SK-N-SH treated with all-trans-retinoic acid at 6 μM for 48 hours (cell line): ENCODE measurements at regions not wholly inside any gene's neighbourhood (a gene's known extent, or its start where the extent isn't known, plus 50 kb on each side); places are given as distances from the start of the nearest gene placed in this dataset.
A peak's percentile ranks its signal among the peaks of the same experiment; 100 is the strongest.

Experiments used
- ATAC-seq: fragments of 200-7000 bp; cut with Tn5 transposase; 3 replicates; pipeline ENCODE4 v1.9.1; 2020; ENCODE audit warnings: mild to moderate bottlenecking, moderate library complexity
- ARNTL ChIP-seq: fragments of 450-650 bp; formaldehyde crosslinking; IDR thresholded peaks from 2 replicates; pipeline ENCODE4 v1.5.0; 2020; ENCODE audit warnings: low read depth, mild to moderate bottlenecking, moderate library complexity, borderline replicate concordance
- CSDC2 ChIP-seq: fragments of 250-450 bp; sonication (Bioruptor Pico); IDR thresholded peaks from 2 replicates; pipeline ENCODE4 v1.5.0; 2020; ENCODE audit warnings: mild to moderate bottlenecking, moderate library complexity
- ISL1 ChIP-seq: fragments of 250-450 bp; sonication (Bioruptor Pico); IDR thresholded peaks from 2 replicates; pipeline ENCODE4 v2.1.2; 2022; ENCODE audit warnings: mild to moderate bottlenecking, moderate library complexity
- OSR1 ChIP-seq: fragments of 250-450 bp; sonication (Bioruptor Pico); IDR thresholded peaks from 2 replicates; pipeline ENCODE4 v1.8.0; 2022; ENCODE audit warnings: moderate library complexity, mild to moderate bottlenecking, inconsistent platforms
- PPARA ChIP-seq: fragments of 250-450 bp; sonication (Bioruptor Pico); IDR thresholded peaks from 2 replicates; pipeline ENCODE4 v1.5.0; 2020; ENCODE audit warnings: mild to moderate bottlenecking, borderline replicate concordance
- SNAI2 ChIP-seq: fragments of 250-450 bp; sonication (Bioruptor Pico); IDR thresholded peaks from 2 replicates; pipeline ENCODE4 v1.5.0; 2020; ENCODE audit warnings: mild to moderate bottlenecking, moderate library complexity
- TCF4 ChIP-seq: fragments of 250-450 bp; sonication (Bioruptor Pico); IDR thresholded peaks from 2 replicates; pipeline ENCODE4 v1.8.0; 2021; ENCODE audit warnings: mild to moderate bottlenecking, moderate library complexity, borderline replicate concordance
- TOX ChIP-seq: fragments of 250-450 bp; sonication (Bioruptor Pico); IDR thresholded peaks from 2 replicates; pipeline ENCODE4 v1.8.0; 2021; ENCODE audit warnings: mild to moderate bottlenecking, moderate library complexity, borderline replicate concordance
- ZC3H10 ChIP-seq: fragments of 250-450 bp; sonication (Bioruptor Pico); IDR thresholded peaks from 2 replicates; pipeline ENCODE4 v1.5.1; 2021; ENCODE audit warnings: mild to moderate bottlenecking, moderate library complexity
- ZFP3 ChIP-seq: fragments of 250-450 bp; sonication (Bioruptor Pico); IDR thresholded peaks from 2 replicates; pipeline ENCODE4 v1.5.0; 2020; ENCODE audit warnings: mild to moderate bottlenecking, moderate library complexity
- ZFP30 ChIP-seq: fragments of 450-650 bp; formaldehyde crosslinking; IDR thresholded peaks from 2 replicates; pipeline ENCODE4 v1.5.0; 2022; ENCODE audit warnings: mild to moderate bottlenecking, moderate library complexity
- ZNF565 ChIP-seq: fragments of 450-650 bp; formaldehyde crosslinking; conservative IDR thresholded peaks from 2 replicates; pipeline ENCODE4 v1.5.0; 2020; ENCODE audit warnings: low read depth, mild to moderate bottlenecking, moderate library complexity
- ZNF70 ChIP-seq: fragments of 450-650 bp; formaldehyde crosslinking; IDR thresholded peaks from 2 replicates; pipeline ENCODE4 v1.5.0; 2020; ENCODE audit warnings: mild to moderate bottlenecking, moderate library complexity
- ZNF8 ChIP-seq: fragments of 450-650 bp; formaldehyde crosslinking; IDR thresholded peaks from 2 replicates; pipeline ENCODE4 v1.5.0; 2020; ENCODE audit warnings: mild to moderate bottlenecking, moderate library complexity
- TF ChIP-seq, protein P1 (sequence below): fragments of 250-450 bp; sonication (Bioruptor Pico); IDR thresholded peaks from 2 replicates; pipeline ENCODE4 v1.5.0; 2020; ENCODE audit warnings: mild to moderate bottlenecking, moderate library complexity
- TF ChIP-seq, protein P2 (sequence below): fragments of 250-450 bp; sonication (Bioruptor Pico); IDR thresholded peaks from 2 replicates; pipeline ENCODE4 v1.5.1; 2021; ENCODE audit warnings: mild to moderate bottlenecking, moderate library complexity
- TF ChIP-seq, protein P3 (sequence below): fragments of 250-450 bp; sonication (Bioruptor Pico); IDR thresholded peaks from 2 replicates; pipeline ENCODE4 v1.5.1; 2020; ENCODE audit warnings: low read depth, mild to moderate bottlenecking, moderate library complexity
- TF ChIP-seq, protein P4 (sequence below): fragments of 250-450 bp; sonication (Bioruptor Pico); IDR thresholded peaks from 2 replicates; pipeline ENCODE4 v1.8.0; 2020; ENCODE audit warnings: mild to moderate bottlenecking, moderate library complexity, borderline replicate concordance
- TF ChIP-seq, protein P5 (sequence below): fragments of 250-450 bp; sonication (Bioruptor Pico); IDR thresholded peaks from 2 replicates; pipeline ENCODE4 v1.8.0; 2021; ENCODE audit warnings: low read depth, mild to moderate bottlenecking, moderate library complexity, borderline replicate concordance

DNA sequence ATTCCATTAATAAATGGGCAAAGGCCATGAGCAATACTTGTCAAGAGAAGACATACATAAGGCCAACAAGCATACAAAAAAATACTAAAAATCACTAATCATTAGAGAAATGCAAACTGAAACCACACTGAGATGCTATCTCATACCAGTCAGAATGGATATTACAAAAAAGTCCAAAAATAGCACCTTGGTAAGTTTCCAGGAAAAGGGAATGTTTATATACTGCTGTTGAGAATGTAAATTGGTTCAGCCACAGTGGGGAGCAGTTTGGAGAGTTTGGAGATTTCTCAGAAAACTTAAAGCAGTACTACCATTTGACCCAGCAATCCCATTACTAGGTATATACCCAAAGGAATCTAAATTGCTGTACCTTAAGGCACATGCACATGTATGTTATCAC lies 467.7 kb downstream of the CDH11 start:
- ATAC-seq = peak; percentile 82
- no peak for TF ChIP-seq TCF4 (CRISPR knock-in tag)
- TF ChIP-seq ZNF8 (CRISPR knock-in tag) = no peak
- TF ChIP-seq ZNF70 (CRISPR knock-in tag) = no peak
- TF ChIP-seq, protein P1, sequence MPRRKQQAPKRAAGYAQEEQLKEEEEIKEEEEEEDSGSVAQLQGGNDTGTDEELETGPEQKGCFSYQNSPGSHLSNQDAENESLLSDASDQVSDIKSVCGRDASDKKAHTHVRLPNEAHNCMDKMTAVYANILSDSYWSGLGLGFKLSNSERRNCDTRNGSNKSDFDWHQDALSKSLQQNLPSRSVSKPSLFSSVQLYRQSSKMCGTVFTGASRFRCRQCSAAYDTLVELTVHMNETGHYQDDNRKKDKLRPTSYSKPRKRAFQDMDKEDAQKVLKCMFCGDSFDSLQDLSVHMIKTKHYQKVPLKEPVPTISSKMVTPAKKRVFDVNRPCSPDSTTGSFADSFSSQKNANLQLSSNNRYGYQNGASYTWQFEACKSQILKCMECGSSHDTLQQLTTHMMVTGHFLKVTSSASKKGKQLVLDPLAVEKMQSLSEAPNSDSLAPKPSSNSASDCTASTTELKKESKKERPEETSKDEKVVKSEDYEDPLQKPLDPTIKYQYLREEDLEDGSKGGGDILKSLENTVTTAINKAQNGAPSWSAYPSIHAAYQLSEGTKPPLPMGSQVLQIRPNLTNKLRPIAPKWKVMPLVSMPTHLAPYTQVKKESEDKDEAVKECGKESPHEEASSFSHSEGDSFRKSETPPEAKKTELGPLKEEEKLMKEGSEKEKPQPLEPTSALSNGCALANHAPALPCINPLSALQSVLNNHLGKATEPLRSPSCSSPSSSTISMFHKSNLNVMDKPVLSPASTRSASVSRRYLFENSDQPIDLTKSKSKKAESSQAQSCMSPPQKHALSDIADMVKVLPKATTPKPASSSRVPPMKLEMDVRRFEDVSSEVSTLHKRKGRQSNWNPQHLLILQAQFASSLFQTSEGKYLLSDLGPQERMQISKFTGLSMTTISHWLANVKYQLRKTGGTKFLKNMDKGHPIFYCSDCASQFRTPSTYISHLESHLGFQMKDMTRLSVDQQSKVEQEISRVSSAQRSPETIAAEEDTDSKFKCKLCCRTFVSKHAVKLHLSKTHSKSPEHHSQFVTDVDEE = no peak
- no peak for TF ChIP-seq ZC3H10
- TF ChIP-seq, protein P2, sequence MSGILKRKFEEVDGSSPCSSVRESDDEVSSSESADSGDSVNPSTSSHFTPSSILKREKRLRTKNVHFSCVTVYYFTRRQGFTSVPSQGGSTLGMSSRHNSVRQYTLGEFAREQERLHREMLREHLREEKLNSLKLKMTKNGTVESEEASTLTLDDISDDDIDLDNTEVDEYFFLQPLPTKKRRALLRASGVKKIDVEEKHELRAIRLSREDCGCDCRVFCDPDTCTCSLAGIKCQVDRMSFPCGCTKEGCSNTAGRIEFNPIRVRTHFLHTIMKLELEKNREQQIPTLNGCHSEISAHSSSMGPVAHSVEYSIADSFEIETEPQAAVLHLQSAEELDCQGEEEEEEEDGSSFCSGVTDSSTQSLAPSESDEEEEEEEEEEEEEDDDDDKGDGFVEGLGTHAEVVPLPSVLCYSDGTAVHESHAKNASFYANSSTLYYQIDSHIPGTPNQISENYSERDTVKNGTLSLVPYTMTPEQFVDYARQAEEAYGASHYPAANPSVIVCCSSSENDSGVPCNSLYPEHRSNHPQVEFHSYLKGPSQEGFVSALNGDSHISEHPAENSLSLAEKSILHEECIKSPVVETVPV (CRISPR knock-in tag) = no peak
- no peak for TF ChIP-seq TOX (CRISPR knock-in tag)
- no peak for TF ChIP-seq CSDC2 (CRISPR knock-in tag)
- no peak for TF ChIP-seq ZFP30 (CRISPR knock-in tag)
- no peak for TF ChIP-seq ISL1 (CRISPR knock-in tag)
- no peak for TF ChIP-seq SNAI2 (CRISPR knock-in tag)
- TF ChIP-seq, protein P3, sequence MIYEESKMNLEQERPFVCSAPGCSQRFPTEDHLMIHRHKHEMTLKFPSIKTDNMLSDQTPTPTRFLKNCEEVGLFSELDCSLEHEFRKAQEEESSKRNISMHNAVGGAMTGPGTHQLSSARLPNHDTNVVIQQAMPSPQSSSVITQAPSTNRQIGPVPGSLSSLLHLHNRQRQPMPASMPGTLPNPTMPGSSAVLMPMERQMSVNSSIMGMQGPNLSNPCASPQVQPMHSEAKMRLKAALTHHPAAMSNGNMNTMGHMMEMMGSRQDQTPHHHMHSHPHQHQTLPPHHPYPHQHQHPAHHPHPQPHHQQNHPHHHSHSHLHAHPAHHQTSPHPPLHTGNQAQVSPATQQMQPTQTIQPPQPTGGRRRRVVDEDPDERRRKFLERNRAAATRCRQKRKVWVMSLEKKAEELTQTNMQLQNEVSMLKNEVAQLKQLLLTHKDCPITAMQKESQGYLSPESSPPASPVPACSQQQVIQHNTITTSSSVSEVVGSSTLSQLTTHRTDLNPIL (CRISPR knock-in tag) = no peak
- TF ChIP-seq ZFP3 (CRISPR knock-in tag) = no peak
- no peak for TF ChIP-seq ZNF565 (CRISPR knock-in tag)
- no peak for TF ChIP-seq ARNTL (CRISPR knock-in tag)
- TF ChIP-seq, all 23 proteins: peak for 0

DNA sequence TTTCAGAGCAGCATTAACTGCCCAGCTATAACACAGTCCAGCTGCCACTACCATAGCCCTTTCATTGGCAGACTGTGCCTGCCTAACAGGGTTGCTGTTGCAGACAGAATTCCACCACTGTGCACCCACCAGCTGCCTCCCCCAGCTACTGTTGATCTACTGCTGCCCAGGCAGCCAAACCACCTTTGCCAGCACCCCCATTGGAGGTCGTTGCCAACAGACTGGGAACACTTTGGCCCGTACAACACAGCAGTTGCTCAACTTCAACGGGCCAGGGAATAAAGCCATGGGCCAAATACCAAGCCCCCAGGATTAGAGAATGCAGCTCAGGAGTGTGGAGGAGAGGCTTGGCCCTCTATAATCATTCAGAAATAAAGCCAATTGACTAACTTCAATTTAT lies 473.6 kb downstream of the CDH11 start:
- TF ChIP-seq, protein P4, sequence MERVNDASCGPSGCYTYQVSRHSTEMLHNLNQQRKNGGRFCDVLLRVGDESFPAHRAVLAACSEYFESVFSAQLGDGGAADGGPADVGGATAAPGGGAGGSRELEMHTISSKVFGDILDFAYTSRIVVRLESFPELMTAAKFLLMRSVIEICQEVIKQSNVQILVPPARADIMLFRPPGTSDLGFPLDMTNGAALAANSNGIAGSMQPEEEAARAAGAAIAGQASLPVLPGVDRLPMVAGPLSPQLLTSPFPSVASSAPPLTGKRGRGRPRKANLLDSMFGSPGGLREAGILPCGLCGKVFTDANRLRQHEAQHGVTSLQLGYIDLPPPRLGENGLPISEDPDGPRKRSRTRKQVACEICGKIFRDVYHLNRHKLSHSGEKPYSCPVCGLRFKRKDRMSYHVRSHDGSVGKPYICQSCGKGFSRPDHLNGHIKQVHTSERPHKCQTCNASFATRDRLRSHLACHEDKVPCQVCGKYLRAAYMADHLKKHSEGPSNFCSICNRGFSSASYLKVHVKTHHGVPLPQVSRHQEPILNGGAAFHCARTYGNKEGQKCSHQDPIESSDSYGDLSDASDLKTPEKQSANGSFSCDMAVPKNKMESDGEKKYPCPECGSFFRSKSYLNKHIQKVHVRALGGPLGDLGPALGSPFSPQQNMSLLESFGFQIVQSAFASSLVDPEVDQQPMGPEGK (CRISPR knock-in tag) = no peak

DNA sequence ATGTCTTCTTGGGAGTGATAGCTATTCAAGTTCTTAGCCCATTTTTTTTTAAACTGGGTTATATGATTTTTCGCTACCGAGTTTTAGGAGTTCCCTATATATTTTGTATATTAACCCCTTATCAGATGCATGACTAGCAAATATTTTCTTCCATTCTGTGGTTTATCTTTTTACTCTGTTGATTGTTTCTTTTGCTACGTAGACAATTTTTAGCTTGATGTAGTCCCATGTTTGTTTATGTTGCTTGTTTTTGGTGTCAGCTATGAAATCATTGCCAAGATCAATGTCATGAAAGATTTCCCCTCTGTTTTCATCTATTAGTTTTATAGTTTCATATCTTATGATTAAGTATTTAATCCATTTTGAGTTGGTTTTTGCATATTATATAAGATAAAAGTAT lies 480.5 kb downstream of the CDH11 start:
- no peak for TF ChIP-seq ZC3H10
- TF ChIP-seq ZFP30 (CRISPR knock-in tag) = no peak
- TF ChIP-seq, protein P4 (CRISPR knock-in tag) = no peak
- no peak for TF ChIP-seq PPARA (CRISPR knock-in tag)
- no peak for TF ChIP-seq ISL1 (CRISPR knock-in tag)
- TF ChIP-seq ZNF70 (CRISPR knock-in tag) = no peak
- no peak for TF ChIP-seq TCF4 (CRISPR knock-in tag)
- no peak for TF ChIP-seq ARNTL (CRISPR knock-in tag)
- TF ChIP-seq OSR1 = no peak
- TF ChIP-seq, protein P1 = no peak
- TF ChIP-seq, protein P3 (CRISPR knock-in tag) = no peak
- TF ChIP-seq, protein P5, sequence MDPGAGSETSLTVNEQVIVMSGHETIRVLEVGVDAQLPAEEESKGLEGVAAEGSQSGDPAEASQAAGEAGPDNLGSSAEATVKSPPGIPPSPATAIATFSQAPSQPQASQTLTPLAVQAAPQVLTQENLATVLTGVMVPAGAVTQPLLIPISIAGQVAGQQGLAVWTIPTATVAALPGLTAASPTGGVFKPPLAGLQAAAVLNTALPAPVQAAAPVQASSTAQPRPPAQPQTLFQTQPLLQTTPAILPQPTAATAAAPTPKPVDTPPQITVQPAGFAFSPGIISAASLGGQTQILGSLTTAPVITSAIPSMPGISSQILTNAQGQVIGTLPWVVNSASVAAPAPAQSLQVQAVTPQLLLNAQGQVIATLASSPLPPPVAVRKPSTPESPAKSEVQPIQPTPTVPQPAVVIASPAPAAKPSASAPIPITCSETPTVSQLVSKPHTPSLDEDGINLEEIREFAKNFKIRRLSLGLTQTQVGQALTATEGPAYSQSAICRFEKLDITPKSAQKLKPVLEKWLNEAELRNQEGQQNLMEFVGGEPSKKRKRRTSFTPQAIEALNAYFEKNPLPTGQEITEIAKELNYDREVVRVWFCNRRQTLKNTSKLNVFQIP = no peak
- TF ChIP-seq TOX (CRISPR knock-in tag) = no peak
- TF ChIP-seq ZNF8 (CRISPR knock-in tag) = no peak
- TF ChIP-seq, protein P2 (CRISPR knock-in tag) = no peak
- no peak for ATAC-seq

More for the DNA sequence above, 473.6 kb downstream of the CDH11 start:
- no peak for ATAC-seq
